ENCODE measurements at regions not wholly inside any gene's neighbourhood (a gene's known extent, or its start where the extent isn't known, plus 50 kb on each side); places are given as distances from the start of the nearest gene placed in this dataset.
"Not testable (repeated sequence)": the region's sequence is repeated elsewhere in the genome, so short reads cannot be mapped to it uniquely, and the experiment has no call there.

DNA sequence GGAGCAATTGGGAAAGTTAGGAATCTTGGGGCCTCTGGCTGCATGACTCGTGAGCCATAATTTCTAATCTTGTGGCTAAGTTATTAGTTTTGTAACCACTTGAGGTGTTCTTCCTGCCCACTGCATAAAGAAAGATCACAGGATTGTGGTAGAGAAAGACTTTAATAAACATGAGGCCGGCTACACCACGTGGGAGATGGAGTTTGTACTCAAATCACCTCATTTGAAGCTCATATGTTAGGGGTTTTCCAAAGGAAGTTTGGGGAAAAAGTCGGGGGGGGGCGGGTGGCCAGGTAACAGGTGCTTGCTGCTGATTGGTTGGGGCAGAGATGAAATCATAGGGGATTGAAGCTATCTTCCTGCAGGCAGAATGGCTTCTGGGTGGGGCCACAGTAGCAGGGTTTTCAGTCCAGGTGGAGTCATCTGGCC lies 287.8 kb downstream of the ZNF674 start:
- intact Hi-C loops (cut with micrococcal nuclease), result no loop called here
- Mint-ChIP-seq H3K27ac (no peak overlapping the region), H3K36me3 (ENCODE audit: low read depth) (no peaks in the 10 kb centered on the region), H3K4me3 (no peak overlapping the region), H3K27me3 (no peaks in the 10 kb centered on the region), H3K4me1 (peaks cover 7% of the 10 kb centered on the region), H3K9me3 (no peaks in the 10 kb centered on the region)
- no peak for DNase-seq

DNA sequence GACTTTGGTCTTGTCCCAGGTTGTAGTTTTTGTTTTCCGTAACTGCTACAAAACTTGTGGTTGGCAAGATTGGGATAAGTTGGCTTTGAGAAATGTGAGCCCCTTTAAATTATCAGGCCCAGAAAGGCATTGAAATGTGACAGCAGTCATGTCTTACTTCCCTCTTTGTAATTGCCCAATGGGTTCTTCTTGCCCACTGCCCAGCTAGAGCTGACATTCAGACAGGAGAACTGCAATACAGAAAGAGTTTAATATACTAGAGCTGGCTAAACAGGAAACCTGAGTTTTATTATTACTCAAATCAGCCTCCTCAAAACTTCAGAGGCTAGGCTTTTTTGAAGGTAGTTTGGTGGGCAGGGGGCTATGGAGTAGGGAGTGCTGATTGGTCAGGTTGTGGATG lies 288.3 kb downstream of the ZNF674 start:
- H3K4me1 Mint-ChIP-seq, result peaks cover 7% of the 10 kb centered on the region
- no peak for DNase-seq
- intact Hi-C loops (cut with micrococcal nuclease), result no loop called here
- H3K27me3 Mint-ChIP-seq, result no peaks in the 10 kb centered on the region
- H3K27ac Mint-ChIP-seq, result no peak overlapping the region
- no peak overlapping the region for H3K4me3 Mint-ChIP-seq
- H3K9me3 Mint-ChIP-seq, result no peaks in the 10 kb centered on the region
- H3K36me3 Mint-ChIP-seq (ENCODE audit: low read depth), result no peaks in the 10 kb centered on the region

DNA sequence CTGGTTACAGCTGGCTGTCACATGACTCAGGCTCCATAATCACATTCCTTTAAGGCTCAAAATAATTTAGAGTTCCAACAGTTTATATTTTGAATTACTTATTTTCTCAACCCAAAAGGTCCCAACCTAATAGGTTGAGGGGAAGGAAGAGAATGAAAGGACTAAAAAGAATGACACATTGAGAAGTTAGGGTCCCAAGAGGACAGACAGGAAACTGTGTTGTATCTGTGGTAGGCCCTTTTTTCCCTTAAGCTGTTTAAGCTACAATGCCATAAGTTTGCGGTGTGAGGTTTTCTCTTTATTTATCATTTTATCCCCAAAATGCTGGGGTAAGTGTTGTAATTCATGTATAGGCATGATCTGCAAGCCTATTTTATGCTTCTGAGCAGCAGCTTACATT lies 290.2 kb downstream of the ZNF674 start:
- Mint-ChIP-seq H3K4me1 (peaks cover 7% of the 10 kb centered on the region), H3K36me3 (ENCODE audit: low read depth) (no peaks in the 10 kb centered on the region), H3K27me3 (no peaks in the 10 kb centered on the region), H3K9me3 (no peaks in the 10 kb centered on the region), H3K4me3 (no peak overlapping the region), H3K27ac (no peak overlapping the region)
- intact Hi-C loops (cut with micrococcal nuclease), result no loop called here
- no peak for DNase-seq

DNA sequence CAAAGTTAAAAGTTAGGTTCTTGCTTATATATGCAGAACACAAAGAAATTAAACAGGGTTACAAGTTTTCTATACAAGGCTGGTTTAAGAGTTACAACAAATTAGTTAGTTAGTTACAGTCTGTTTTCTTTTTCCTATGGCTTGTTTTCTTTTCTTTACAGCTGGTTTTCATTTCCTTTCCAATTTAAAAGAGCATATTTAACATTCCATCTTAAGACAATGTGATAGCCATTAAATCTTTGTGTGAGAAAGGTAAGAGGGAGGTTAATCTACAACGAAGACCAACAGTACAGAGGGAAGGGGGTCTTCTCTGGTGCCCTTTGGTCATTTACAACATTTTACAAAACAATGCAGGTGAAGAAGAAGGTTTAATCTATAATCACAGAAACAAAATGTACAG lies 290.6 kb downstream of the ZNF674 start:
- no peaks in the 10 kb centered on the region for H3K9me3 Mint-ChIP-seq
- intact Hi-C loops (cut with micrococcal nuclease), result no loop called here
- no peak overlapping the region for H3K4me3 Mint-ChIP-seq
- no peak for DNase-seq
- no peaks in the 10 kb centered on the region for H3K36me3 Mint-ChIP-seq (ENCODE audit: low read depth)
- no peaks in the 10 kb centered on the region for H3K27me3 Mint-ChIP-seq
- H3K27ac Mint-ChIP-seq, result no peak overlapping the region
- H3K4me1 Mint-ChIP-seq, result peaks cover 7% of the 10 kb centered on the region

DNA sequence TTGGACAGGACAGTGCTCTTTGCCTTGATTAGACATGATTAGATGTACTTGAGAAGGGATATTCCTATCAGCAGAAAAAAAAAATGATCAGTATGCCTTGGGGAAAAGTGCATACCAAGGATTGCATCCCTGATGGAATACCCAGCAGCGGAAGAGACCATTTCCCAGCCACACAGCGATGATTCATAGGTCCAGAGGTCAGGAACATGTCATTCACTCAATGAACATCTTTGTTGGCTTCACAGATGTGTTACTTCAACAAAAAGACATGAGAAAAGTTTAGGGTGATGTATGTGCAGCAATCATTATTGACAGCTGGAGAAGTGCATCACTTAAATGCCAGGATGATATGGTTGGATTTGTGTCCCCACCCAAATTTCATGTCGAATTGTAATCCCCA lies 293.5 kb downstream of the ZNF674 start:
- intact Hi-C loops (cut with micrococcal nuclease), result no loop called here
- H3K4me1 Mint-ChIP-seq, result no peaks in the 10 kb centered on the region
- no peaks in the 10 kb centered on the region for H3K36me3 Mint-ChIP-seq (ENCODE audit: low read depth)
- no peak overlapping the region for H3K4me3 Mint-ChIP-seq
- no peaks in the 10 kb centered on the region for H3K27me3 Mint-ChIP-seq
- no peak overlapping the region for H3K27ac Mint-ChIP-seq
- no peaks in the 10 kb centered on the region for H3K9me3 Mint-ChIP-seq
- DNase-seq, result no peak

DNA sequence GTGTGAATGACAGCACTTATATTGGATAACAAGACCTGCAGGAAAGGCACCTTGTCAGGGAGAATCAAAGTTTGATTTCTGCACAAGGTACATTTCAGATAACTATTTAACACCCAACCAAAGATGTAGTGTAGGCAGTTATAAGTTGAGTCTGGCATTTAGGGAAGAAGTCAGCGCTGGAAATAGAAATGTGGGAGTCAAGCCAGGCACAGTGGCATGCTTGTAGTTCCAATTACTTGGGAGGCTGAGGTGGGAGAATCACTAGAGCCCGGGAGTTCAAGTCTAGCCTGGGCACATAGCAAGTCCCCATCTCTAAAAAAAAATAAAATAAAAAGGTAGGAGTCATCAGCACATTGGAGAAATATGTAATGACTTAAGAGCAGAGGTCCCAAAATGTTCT lies 295.1 kb downstream of the ZNF674 start:
- Mint-ChIP-seq H3K4me3 (no peak overlapping the region), H3K27me3 (no peaks in the 10 kb centered on the region), H3K4me1 (no peaks in the 10 kb centered on the region), H3K27ac (no peak overlapping the region), H3K36me3 (ENCODE audit: low read depth) (no peaks in the 10 kb centered on the region), H3K9me3 (no peaks in the 10 kb centered on the region)
- DNase-seq, result no peak
- intact Hi-C loops (cut with micrococcal nuclease), result no loop called here

DNA sequence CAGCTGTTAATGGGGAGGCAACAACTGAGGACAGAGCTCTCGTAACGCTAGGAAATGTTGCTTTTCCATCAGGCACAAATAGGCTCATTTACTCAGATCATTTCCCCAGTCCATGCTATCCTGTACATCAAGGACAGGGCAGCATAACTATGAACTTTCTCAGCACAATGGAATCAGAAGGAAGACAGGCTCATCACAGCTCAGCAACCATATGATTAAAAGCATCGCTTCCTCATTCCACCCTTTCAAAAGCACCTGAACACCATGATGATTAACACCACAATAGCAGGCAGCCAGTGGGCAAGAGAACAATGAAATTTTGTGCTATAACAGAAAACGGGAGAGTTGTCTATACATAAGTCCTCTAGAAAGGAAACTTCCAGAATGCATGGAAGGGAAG lies 297.8 kb downstream of the ZNF674 start:
- intact Hi-C loops (cut with micrococcal nuclease), result no loop called here
- no peaks in the 10 kb centered on the region for H3K36me3 Mint-ChIP-seq (ENCODE audit: low read depth)
- no peak overlapping the region for H3K27ac Mint-ChIP-seq
- no peaks in the 10 kb centered on the region for H3K9me3 Mint-ChIP-seq
- DNase-seq, result no peak
- no peaks in the 10 kb centered on the region for H3K4me1 Mint-ChIP-seq
- no peak overlapping the region for H3K4me3 Mint-ChIP-seq
- H3K27me3 Mint-ChIP-seq, result no peaks in the 10 kb centered on the region

DNA sequence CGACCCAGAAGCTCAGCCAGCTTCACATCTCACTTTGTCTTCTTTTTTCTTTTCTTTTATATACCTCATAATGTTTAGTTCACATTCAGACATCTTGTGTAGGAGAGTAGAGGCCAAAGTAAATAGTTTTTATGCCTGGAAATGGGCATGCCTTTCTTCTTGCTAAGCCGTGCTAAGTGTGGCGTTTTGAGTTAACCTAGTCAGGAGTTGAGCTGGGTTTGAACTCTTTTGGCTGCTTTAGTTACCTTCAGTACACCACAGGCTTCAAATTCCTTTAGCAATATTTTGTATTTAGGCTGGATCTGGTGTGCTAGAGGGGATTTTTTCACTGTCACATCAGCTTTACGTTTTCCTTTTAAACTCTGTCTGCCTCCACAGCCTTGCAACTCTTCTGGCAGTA lies 300.8 kb downstream of the ZNF674 start:
- no peak overlapping the region for H3K27ac Mint-ChIP-seq
- H3K9me3 Mint-ChIP-seq, result no peaks in the 10 kb centered on the region
- no peak for DNase-seq
- intact Hi-C loops (cut with micrococcal nuclease), result no loop called here
- H3K4me3 Mint-ChIP-seq, result no peak overlapping the region
- no peaks in the 10 kb centered on the region for H3K27me3 Mint-ChIP-seq
- H3K4me1 Mint-ChIP-seq, result no peaks in the 10 kb centered on the region
- no peaks in the 10 kb centered on the region for H3K36me3 Mint-ChIP-seq (ENCODE audit: low read depth)

DNA sequence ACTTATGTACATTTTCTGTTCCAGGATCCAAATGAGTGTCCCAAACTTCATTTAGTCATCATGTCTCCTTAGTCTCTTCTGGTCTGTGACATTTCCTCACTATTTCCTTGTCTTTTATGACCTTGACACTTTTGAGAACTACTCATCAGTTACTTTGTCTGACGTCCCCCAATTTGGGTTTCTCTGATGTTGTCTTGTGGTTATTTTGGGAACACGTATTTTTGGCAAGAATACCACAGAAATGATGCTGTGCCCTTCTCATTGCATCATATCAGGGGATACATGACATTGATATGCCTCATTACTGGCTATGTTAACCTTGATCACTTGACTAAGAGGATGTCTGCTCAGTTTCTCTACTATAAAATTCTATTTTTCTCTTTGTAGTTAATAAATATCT lies 308.8 kb downstream of the ZNF674 start:
- peaks cover 2% of the 10 kb centered on the region for H3K4me1 Mint-ChIP-seq
- no peaks in the 10 kb centered on the region for H3K27me3 Mint-ChIP-seq
- H3K27ac Mint-ChIP-seq, result no peak overlapping the region
- DNase-seq, result no peak
- intact Hi-C loops (cut with micrococcal nuclease), result no loop called here
- H3K9me3 Mint-ChIP-seq, result peaks cover 8% of the 10 kb centered on the region
- no peaks in the 10 kb centered on the region for H3K36me3 Mint-ChIP-seq (ENCODE audit: low read depth)
- H3K4me3 Mint-ChIP-seq, result no peak overlapping the region

DNA sequence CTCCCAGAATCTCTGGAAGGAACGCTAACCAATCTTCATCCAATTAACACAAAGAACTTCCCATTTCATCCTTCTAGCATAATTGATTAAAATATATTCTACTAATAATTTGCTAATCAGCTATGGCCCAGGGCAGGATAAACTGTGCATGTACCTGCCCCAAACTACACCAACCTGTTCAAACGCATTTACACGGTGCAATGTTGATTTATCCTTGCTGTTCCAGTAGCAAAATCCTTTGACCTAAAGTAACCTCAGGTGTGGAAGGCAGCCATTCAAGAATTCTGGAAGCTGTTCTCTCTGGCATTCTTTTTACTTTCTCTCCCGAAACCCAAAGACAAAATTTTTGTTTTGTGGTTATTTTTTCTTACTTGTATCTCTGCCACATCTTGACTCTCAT lies 309.4 kb downstream of the ZNF674 start:
- no peaks in the 10 kb centered on the region for H3K27me3 Mint-ChIP-seq
- no peak overlapping the region for H3K4me3 Mint-ChIP-seq
- DNase-seq, result no peak
- peaks cover 8% of the 10 kb centered on the region for H3K9me3 Mint-ChIP-seq
- H3K27ac Mint-ChIP-seq, result no peak overlapping the region
- peaks cover 2% of the 10 kb centered on the region for H3K4me1 Mint-ChIP-seq
- H3K36me3 Mint-ChIP-seq (ENCODE audit: low read depth), result no peaks in the 10 kb centered on the region
- intact Hi-C loops (cut with micrococcal nuclease), result no loop called here

DNA sequence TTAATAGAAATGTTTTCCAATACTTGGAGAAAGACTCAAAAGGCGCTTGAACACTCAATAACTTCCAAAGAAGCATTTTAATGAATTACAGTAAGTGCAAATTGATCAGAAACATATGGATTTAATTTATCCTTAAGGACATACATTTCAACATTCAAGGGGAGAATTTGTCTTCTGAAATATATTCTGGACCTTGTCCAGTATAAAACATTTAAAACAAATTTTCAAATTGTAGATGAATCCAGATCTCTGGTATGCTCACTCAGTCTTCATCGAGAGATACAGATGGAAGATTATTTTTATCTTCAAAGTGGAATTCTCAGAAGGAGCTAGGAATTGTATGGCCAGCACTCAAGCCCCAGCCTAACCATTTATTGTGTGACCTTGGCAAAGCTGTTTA lies 310.4 kb downstream of the ZNF674 start:
- H3K36me3 Mint-ChIP-seq (ENCODE audit: low read depth), result no peaks in the 10 kb centered on the region
- DNase-seq, result no peak
- no peak overlapping the region for H3K27ac Mint-ChIP-seq
- peaks cover 8% of the 10 kb centered on the region for H3K9me3 Mint-ChIP-seq
- no peaks in the 10 kb centered on the region for H3K27me3 Mint-ChIP-seq
- intact Hi-C loops (cut with micrococcal nuclease), result no loop called here
- no peak overlapping the region for H3K4me3 Mint-ChIP-seq
- H3K4me1 Mint-ChIP-seq, result peaks cover 2% of the 10 kb centered on the region

DNA sequence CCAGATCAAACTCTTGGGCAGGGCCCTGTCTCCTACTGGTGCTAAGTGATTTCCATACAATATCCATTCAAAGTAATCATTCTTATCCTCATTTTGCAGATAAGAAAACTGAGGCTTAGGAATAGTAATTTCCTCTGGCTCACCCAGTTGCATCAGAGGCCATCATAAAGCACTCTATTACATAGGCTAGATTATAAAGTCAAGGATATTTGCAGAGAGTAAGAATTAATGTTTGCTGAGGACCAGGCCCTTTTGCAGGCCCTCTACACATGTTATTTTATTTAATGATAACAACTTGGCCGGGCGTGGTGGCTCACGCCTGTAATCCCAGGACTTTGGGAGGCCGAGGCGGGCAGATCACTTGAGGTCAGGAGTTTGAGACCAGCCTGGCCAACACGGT lies 316.8 kb downstream of the ZNF674 start:
- no peak for DNase-seq
- Mint-ChIP-seq H3K9me3 (peaks cover 5% of the 10 kb centered on the region), H3K36me3 (ENCODE audit: low read depth) (no peaks in the 10 kb centered on the region), H3K4me1 (no peaks in the 10 kb centered on the region), H3K27me3 (no peaks in the 10 kb centered on the region), H3K27ac (no peak overlapping the region), H3K4me3 (no peak overlapping the region)
- intact Hi-C loops (cut with micrococcal nuclease), result no loop called here

DNA sequence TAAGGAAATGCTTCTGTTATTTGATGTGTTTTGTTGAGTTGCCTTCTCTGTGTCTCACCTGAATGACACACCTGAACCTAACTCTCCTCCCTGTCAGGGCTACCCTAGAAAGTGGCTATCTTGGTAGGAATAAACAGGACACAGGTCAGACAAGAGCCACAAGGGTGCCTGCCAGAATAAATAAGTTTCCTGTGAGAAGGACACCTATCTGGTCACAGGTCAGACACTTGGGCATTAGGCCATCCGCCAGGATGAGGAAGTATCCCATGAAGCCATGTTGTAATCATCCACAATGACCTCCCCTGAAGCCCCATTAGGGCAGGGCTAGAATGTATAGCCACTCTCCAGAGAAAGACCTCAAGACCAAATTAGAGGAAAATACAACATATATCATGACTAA lies 318.8 kb downstream of the ZNF674 start:
- no peak overlapping the region for H3K27ac Mint-ChIP-seq
- H3K36me3 Mint-ChIP-seq (ENCODE audit: low read depth), result no peaks in the 10 kb centered on the region
- DNase-seq, result no peak
- no peaks in the 10 kb centered on the region for H3K4me1 Mint-ChIP-seq
- no peak overlapping the region for H3K4me3 Mint-ChIP-seq
- no peaks in the 10 kb centered on the region for H3K27me3 Mint-ChIP-seq
- intact Hi-C loops (cut with micrococcal nuclease), result no loop called here
- H3K9me3 Mint-ChIP-seq, result no peaks in the 10 kb centered on the region

DNA sequence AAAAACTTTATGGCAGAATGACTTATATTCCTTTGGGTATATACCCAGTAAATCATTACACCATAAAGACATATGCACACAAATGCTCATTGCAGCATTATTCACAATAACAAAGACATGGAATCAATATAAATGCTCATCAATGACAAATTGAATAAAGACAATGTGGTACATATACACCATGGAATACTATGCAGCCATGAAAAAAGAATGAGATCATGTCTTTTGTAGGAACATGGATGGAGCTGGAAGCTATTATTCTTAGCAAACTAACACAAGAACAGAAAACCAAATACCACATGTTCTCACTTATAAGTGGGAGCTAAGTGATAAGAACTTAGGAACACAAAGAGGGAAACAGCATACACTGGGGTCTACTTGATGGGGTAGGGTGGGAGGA lies 321.7 kb downstream of the ZNF674 start:
- H3K36me3 Mint-ChIP-seq (ENCODE audit: low read depth); H3K4me3 Mint-ChIP-seq; H3K27me3 Mint-ChIP-seq; H3K4me1 Mint-ChIP-seq; H3K27ac Mint-ChIP-seq; intact Hi-C loops (cut with micrococcal nuclease); DNase-seq; H3K9me3 Mint-ChIP-seq: not testable (repeated sequence)

DNA sequence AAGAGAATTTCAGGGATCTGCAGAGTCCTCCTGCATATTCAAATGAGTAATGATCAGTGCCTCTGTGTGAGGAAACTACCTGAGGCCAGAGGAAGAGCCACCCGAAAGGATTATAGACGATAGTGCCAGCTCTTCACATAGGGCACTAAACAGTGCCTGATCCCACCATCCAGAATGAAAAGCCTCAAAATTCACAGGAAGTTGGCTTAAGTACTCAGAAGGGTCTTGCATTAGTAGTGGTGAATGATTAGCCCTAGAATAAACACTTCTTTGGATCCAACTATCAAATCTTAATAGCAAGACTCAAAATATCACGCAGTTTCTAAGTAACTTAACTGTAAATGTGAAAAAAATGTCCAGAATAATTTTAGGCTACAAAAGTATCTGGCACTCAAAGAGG lies 324.4 kb downstream of the ZNF674 start:
- intact Hi-C loops (cut with micrococcal nuclease), result no loop called here
- no peaks in the 10 kb centered on the region for H3K9me3 Mint-ChIP-seq
- H3K4me1 Mint-ChIP-seq, result no peaks in the 10 kb centered on the region

DNA sequence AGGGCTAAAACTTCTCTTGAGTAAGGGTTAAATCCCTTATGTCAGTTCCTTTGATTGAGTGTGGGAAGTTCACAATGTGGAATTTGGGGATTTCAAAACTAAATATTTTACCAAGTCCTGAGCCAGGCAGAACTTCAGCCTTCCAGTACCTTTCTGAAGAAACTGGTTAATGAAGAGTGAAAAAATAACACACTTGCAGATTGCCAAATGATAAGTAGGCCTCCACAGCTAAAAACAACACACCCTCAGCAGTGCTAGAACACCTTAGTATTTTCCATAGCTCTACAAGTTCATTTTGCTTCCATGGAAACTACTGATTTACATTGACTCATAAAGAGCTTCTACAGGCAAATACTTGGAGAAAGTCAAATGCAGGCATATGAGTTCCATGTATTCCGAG lies 326.8 kb downstream of the ZNF674 start:
- intact Hi-C loops (cut with micrococcal nuclease), result no loop called here
- no peaks in the 10 kb centered on the region for H3K9me3 Mint-ChIP-seq
- DNase-seq, result no peak
- peaks cover 3% of the 10 kb centered on the region for H3K27me3 Mint-ChIP-seq
- no peak overlapping the region for H3K27ac Mint-ChIP-seq
- H3K4me1 Mint-ChIP-seq, result no peaks in the 10 kb centered on the region
- H3K36me3 Mint-ChIP-seq (ENCODE audit: low read depth), result no peaks in the 10 kb centered on the region
- H3K4me3 Mint-ChIP-seq, result no peak overlapping the region

More for the DNA sequence above, 324.4 kb downstream of the ZNF674 start:
- Mint-ChIP-seq H3K36me3 (ENCODE audit: low read depth) (no peaks in the 10 kb centered on the region), H3K4me3 (no peak overlapping the region), H3K27ac (no peak overlapping the region), H3K27me3 (no peaks in the 10 kb centered on the region)
- no peak for DNase-seq
